ENCODE measurements at regions not wholly inside any gene's neighbourhood (a gene's known extent, or its start where the extent isn't known, plus 50 kb on each side); places are given as distances from the start of the nearest gene placed in this dataset.

DNA sequence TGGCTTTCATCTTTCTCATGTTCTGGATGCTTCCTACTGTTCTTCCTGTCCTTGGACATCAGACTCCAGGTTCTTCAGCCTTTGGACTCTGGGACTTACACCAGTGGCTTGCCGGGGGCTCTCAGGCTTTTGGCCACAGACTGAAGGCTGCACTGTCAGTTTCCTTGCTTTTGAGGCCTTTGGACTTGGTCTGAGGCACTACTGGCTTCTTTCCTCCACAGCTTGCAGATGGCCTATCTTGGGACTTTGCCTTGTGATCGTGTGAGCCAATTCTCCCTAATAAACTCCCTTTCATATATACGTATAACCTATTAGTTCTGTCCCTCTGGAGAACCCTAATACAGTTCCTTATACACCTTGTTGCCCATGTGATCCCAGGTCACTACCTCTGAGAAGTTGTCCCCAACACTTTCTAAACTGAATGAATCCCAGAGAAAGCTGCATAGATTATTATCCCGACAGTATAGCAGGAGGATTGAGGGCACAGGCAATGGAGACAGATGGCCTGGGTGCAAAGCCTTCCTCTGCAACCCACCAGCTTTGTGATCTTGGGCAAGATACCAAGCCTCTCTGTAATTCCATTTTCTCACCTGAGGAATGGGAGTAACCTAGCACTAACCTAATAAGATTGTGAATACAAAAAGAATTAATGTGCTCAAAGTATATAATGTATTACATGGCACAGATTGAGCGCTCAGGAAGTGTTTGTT is 449.6 kb upstream of the BRINP1 start:
- no peaks in the 10 kb centered on the region for H4K20me1 ChIP-seq (replicated peaks; ENCODE audit: control insufficient read depth, extremely low read depth, insufficient read depth, low read length)
- intact Hi-C loops (cut with micrococcal nuclease): no loop called here
- FAIRE-seq: no peak
- TF ChIP-seq JUN (IDR thresholded peaks at IDR 0.05; ENCODE audit: borderline replicate concordance, insufficient read depth, insufficient read length, low read depth): no peak
- TF ChIP-seq FOS (IDR thresholded peaks at IDR 0.05; ENCODE audit: borderline replicate concordance, insufficient read depth, low read length): no peak
- TF ChIP-seq, protein P1, sequence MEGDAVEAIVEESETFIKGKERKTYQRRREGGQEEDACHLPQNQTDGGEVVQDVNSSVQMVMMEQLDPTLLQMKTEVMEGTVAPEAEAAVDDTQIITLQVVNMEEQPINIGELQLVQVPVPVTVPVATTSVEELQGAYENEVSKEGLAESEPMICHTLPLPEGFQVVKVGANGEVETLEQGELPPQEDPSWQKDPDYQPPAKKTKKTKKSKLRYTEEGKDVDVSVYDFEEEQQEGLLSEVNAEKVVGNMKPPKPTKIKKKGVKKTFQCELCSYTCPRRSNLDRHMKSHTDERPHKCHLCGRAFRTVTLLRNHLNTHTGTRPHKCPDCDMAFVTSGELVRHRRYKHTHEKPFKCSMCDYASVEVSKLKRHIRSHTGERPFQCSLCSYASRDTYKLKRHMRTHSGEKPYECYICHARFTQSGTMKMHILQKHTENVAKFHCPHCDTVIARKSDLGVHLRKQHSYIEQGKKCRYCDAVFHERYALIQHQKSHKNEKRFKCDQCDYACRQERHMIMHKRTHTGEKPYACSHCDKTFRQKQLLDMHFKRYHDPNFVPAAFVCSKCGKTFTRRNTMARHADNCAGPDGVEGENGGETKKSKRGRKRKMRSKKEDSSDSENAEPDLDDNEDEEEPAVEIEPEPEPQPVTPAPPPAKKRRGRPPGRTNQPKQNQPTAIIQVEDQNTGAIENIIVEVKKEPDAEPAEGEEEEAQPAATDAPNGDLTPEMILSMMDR (IDR thresholded peaks at IDR 0.05; ENCODE audit: extremely low read depth in 1 of 2, insufficient read depth in 1 of 2, low read depth in 1 of 2, low read length in 2 of 2): no peak
- TF ChIP-seq, protein P2, sequence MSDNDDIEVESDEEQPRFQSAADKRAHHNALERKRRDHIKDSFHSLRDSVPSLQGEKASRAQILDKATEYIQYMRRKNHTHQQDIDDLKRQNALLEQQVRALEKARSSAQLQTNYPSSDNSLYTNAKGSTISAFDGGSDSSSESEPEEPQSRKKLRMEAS (IDR thresholded peaks at IDR 0.05; ENCODE audit: insufficient read depth, insufficient read length): no peak
- TF ChIP-seq EZH2 (IDR thresholded peaks at IDR 0.05; ENCODE audit: borderline replicate concordance, low read depth, low read length, severe bottlenecking): no peak
- no peak for TF ChIP-seq POLR2A (IDR thresholded peaks at IDR 0.05; ENCODE audit: low read depth, low read length)
- no TSS peak for BruUV-seq (replicated peaks)
- H3K9me1 ChIP-seq (replicated peaks; ENCODE audit: control insufficient read depth, extremely low read depth, insufficient read depth, low read length): no peaks in the 10 kb centered on the region
- ChIA-PET CTCF (no interaction called here), POLR2A (no interaction called here)
- H3K36me3 ChIP-seq (ENCODE audit: control insufficient read depth in 2 of 2, extremely low read depth in 1 of 2, insufficient read depth in 2 of 2, low read length in 2 of 2): no peaks in the 10 kb centered on the region
- H3K27ac ChIP-seq (ENCODE audit: insufficient read depth, low read depth, low read length): no peak overlapping the region
- no peak overlapping the region for H2AFZ ChIP-seq (ENCODE audit: low read depth, low read length)
- no peak overlapping the region for H3K4me3 ChIP-seq (replicated peaks in 1 of 3; ENCODE audit: insufficient read depth in 1 of 3, low read depth in 1 of 3, low read length in 3 of 3)
- dilution Hi-C loops (cut with MboI; ENCODE audit: extremely low pct_ligation_motif_present, low sequenced_read_pairs): no loop called here
- no peaks in the 10 kb centered on the region for H3K79me2 ChIP-seq (ENCODE audit: control insufficient read depth, insufficient read depth, low read length)
- H3K9me3 ChIP-seq (replicated peaks; ENCODE audit: control insufficient read depth, insufficient read depth, low read length): peaks cover 2% of the 10 kb centered on the region
- H3K4me1 ChIP-seq (ENCODE audit: control insufficient read depth, extremely low read depth, insufficient read depth, low read length): no peaks in the 10 kb centered on the region
- DNase-seq (ENCODE audit: low read depth, low spot score): no peak
- no peaks in the 10 kb centered on the region for H3K27me3 ChIP-seq (ENCODE audit: control insufficient read depth in 2 of 2, insufficient read depth in 2 of 2, low read length in 2 of 2)
- no peak overlapping the region for H3K4me2 ChIP-seq (ENCODE audit: insufficient read depth, low read length)
- no peak overlapping the region for H3K9ac ChIP-seq (replicated peaks; ENCODE audit: extremely low read depth, insufficient read depth, low read length)

All from endothelial cell of umbilical vein (primary cell).